Endometrium (tissue), 2 donors: ENCODE measurements at regions not wholly inside any gene's neighbourhood (a gene's known extent, or its start where the extent isn't known, plus 50 kb on each side); places are given as distances from the start of the nearest gene placed in this dataset.

ENCODE experiments used
- FAIRE-seq: peaks from 2 replicates; lab custom pipeline; 2012; peaks lifted over from hg19 to GRCh38; lab: Jason Lieb, UNC
- donor health status: control.
- donor health status: control.

DNA sequence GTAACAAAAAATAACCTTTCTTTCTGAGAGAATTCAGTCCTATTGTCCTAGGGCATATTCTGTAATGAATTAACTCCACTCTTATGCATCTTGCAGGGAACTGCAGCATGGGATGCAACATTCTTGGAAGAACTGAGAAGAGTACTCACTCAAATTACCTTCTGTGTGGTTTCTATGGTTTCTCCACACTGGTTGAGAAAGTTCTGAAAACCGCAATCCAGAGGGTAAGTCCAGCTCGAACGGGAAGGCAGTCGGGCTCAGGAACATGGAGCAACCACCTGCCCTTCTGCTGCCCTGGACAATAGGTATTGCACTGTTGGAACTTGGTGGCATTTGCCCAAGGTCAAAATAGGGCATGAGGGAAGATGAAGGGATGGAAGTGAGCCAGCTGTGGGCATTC, 59.6 kb upstream of the CDK13 start:
- no peak for FAIRE-seq

DNA sequence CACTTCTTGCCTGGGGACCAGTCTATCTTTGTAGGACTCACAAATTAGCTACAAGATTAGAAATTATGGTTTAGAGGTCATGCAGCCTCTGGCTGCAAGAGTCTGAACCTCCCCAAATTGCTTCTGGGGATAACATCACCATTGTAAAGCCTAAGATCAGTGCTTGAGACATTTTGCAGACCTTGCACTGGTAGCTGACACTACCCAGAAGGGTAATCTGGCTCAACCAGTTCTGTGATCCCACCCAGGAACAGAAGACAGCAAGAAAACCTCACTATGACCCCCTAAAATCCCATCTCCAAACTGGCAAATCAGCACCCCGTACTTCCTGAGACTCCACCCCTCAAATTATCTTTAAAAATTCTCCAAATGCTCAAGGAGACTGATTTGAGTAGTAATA, 58.2 kb upstream of the CDK13 start:
- FAIRE-seq, result no peak

DNA sequence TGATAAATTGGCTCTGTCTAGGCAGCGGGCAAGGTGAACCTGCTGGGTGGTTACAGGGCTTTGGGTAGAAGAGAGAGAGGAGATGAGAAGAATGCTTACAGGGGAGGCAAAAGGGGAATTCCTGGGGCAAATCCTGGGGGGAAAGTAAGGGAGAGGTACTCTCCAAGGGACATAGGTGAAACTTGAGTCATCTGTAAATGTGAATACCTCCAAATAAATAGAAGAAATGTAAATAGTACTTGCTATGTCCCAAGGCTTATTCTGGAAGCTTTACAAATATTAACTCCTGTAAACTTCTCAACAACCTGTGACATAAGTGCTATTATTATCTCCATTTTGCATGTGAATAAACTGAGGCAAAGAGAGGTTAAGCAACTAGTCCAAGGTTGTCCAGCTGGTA, 57.7 kb upstream of the CDK13 start:
- no peak for FAIRE-seq

DNA sequence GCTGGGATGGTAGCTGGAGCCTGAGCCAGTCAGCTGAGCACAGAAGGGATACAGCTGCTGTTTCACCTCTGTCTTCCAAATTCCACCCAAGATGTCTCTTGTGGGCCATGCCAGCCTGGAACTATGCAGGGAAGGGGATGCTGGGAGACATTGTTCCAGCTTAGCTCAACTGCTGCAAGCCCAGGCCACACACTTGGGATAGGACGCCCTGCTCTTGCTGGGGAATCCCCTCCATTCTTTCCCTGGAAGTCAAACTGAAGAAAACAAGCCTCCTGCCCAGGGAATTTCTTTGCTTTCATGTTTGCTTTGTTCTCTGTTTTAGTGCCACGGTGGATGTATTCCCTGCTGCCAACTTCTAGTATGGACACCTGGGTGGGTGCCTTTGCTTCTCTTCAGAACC, 55.2 kb upstream of the CDK13 start:
- no peak for FAIRE-seq

DNA sequence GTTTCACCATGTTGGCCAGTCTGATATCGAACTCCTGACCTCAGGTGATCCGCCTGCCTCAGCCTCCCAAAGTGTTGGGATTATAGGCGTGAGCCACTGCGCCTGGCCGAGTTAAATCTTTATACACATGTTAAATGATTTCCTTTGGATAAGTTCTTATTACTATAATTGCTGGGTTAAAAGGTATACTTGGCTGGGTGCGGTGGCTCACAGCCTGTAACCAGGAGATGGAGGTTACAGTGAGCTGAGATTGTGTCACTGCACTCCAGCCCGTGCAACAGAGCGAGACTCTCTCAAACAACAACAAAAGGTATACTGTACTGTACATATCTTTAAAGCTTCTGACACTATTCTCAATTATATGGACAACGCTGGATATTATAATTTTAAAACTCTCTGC, 53.2 kb upstream of the CDK13 start:
- FAIRE-seq, result no peak

DNA sequence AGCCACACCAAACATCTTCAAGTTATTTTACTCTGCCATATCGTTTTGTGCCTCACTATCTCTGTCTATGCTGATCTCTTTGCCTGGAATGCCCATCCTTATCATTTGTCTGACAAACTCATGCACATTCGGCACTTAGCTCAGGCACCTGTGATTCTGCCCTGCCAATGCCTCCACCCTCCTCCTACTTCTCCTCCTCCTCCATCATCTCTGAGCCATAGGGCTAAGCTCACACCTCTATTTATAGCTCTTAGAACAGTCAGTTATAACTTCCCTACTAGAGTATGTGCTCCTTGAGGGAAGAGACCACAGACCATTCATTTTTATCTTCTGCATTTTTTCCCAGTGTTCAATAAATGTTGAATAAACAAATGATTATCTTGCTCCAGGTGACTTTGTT, 51.2 kb upstream of the CDK13 start:
- no peak for FAIRE-seq
